ES-I3 (cell line): ENCODE measurements at regions not wholly inside any gene's neighbourhood (a gene's known extent, or its start where the extent isn't known, plus 50 kb on each side); places are given as distances from the start of the nearest gene placed in this dataset.

Source experiments
- H3K36me3 ChIP-seq: 2 replicates; pipeline ENCODE4 v1.6.1; 2013; ENCODE audit warnings: mild to moderate bottlenecking, low read length, control low read depth, moderate library complexity; ENCODE audit not compliant: insufficient read depth
- H3K4me1 ChIP-seq: 2 replicates; pipeline ENCODE4 v1.6.1; 2013; ENCODE audit warnings: mild to moderate bottlenecking, control low read depth, low read length; ENCODE audit not compliant: insufficient read depth
- H3K9ac ChIP-seq: 2 replicates; pipeline ENCODE4 v1.6.1; 2013; ENCODE audit warnings: low read depth, mild to moderate bottlenecking, low read length, moderate library complexity
- H3K9me3 ChIP-seq: 2 replicates; pipeline ENCODE4 v1.6.1; 2013; ENCODE audit warnings: mild to moderate bottlenecking, low read length, moderate library complexity; ENCODE audit not compliant: control insufficient read depth, insufficient read depth

DNA sequence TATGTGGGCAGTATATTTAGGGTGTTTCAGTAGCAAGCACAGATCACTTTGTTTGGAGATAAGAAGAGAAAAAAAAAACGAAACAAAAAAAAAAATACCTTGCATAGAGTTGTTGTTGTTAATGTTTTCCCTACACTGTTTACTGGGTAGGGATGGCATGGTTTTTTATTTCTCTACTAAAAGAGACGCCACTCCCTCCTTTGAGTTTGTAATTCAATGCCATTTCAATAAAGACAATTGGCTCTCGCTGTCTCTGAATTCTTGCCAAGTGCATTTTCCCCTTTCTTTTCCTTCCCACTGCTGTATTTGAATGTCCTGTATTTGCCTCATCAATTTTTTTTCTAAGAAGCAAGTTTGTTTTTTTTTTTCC, 213.9 kb upstream of the UBASH3B start:
- Histone ChIP-seq H3K36me3 (no peaks in the 10 kb centered on the region), H3K9me3 (no peaks in the 10 kb centered on the region), H3K4me1 (no peaks in the 10 kb centered on the region), H3K9ac (peak overlapping the region; percentile 67; the same call in 1 of the 2 replicates)

DNA sequence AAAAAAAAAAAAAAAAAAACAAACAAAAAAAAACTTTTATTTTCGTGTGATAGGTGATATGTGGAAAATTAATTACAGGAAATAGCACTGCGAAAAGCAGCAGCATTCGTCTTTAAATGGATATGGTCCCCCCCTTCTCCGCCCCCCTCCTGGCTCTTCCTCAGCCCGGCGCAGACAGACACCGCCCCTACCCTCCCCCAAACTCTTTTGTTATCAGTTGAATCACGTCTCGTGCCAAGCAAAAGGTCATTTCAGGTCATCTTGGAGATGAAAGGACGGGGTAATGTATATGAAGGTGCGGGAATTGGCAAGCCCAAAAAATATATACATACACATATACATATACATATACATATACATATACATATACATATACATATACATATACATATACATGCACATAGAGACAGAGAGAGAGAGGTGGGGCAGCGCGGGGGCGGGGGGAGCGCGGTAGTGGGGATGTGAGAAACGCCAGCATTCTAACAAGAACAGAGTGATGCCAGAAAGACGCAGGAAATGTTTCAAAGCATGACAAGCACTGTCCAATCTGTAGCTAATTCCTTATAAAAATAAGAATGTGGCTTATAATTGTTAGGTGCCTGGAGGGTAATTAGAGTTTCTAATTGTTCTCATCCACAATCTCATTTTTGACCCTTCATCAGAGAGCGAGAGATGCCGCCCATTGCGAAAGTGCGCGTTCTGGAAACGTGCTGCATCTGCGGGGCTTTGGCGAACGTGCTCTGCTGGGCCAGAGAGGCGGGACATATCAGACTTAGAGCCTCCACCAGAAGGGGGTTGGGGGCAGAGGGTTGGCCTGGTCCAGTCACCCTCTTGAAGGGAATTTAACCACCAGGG, 214.5 kb upstream of the UBASH3B start:
- Histone ChIP-seq H3K4me1 (no peaks in the 10 kb centered on the region), H3K36me3 (no peaks in the 10 kb centered on the region), H3K9me3 (no peaks in the 10 kb centered on the region), H3K9ac (peak overlapping the region; percentile 67; the same call in 1 of the 2 replicates)

- H3K9me3 ChIP-seq, result no peaks in the 10 kb centered on the region
- H3K4me1 ChIP-seq, result 0 out of 2 replicates have a peak, but pooled peaks cover 2% of the 10 kb centered on the region
- no peaks in the 10 kb centered on the region for H3K36me3 ChIP-seq
- H3K9ac ChIP-seq, result peak overlapping the region; percentile 67
These were observed 215.4 kb upstream of the UBASH3B start for GRCh38 chr11:122439866-122440810.

DNA sequence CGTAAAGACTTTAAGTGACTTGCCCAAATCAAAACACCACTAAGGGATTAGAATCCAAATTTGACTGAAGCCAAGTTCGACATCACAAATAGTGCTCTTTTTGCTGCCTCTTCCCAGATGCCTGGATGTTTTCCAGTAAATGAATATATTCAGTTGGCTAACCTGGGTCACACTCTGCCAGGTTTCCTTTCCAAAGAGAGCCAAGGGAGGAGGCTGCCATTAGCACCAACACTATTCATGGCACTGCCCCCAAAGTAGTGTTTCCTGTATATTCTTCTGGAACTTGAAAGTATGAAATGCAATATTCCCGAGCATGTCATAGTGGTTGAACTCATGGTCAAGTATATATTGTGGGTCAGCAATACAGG, 219.3 kb upstream of the UBASH3B start:
- Histone ChIP-seq H3K9me3 (no peaks in the 10 kb centered on the region), H3K9ac (no peak overlapping the region)

GRCh38 chr11:122435540-122436187, 219.9 kb upstream of the UBASH3B start:
- H3K4me1 ChIP-seq, result peaks cover 7% of the 10 kb centered on the region; the same call in 1 of the 2 replicates
- H3K36me3 ChIP-seq, result no peaks in the 10 kb centered on the region
- H3K9me3 ChIP-seq, result no peaks in the 10 kb centered on the region
- H3K9ac ChIP-seq, result no peak overlapping the region

More for the DNA sequence above, 219.3 kb upstream of the UBASH3B start:
- peaks cover 7% of the 10 kb centered on the region; the same call in 1 of the 2 replicates for H3K4me1 ChIP-seq
- H3K36me3 ChIP-seq, result no peaks in the 10 kb centered on the region

- peaks cover 7% of the 10 kb centered on the region; the same call in 1 of the 2 replicates for H3K4me1 ChIP-seq
- H3K9me3 ChIP-seq, result no peaks in the 10 kb centered on the region
- H3K9ac ChIP-seq, result no peak overlapping the region; the same call in 1 of the 2 replicates
- no peaks in the 10 kb centered on the region for H3K36me3 ChIP-seq
These were observed 220.7 kb upstream of the UBASH3B start for GRCh38 chr11:122434786-122435185.

DNA sequence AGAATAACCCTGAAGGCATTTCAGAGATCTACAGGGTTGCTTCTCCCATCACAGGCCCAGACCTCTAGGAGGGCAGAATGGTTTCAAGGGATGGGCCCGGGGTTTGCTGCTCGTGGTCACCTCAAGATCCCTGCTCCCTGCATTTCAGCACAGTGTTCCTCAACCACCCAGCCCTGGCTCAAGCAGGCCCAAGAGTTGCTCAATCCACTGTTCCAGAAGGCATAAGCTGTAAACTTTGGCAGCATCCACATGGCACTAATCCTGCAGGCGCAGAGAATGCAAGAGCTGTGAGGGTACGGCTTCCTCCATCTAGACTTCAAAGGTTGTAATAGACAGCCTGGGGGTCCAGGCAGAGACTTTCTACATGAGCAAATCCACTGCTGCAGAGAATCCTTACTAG, 225.0 kb upstream of the UBASH3B start:
- H3K9ac ChIP-seq, result no peak overlapping the region
- H3K36me3 ChIP-seq, result no peaks in the 10 kb centered on the region
- peaks cover 7% of the 10 kb centered on the region; the same call in 1 of the 2 replicates for H3K4me1 ChIP-seq
- H3K9me3 ChIP-seq, result no peaks in the 10 kb centered on the region

DNA sequence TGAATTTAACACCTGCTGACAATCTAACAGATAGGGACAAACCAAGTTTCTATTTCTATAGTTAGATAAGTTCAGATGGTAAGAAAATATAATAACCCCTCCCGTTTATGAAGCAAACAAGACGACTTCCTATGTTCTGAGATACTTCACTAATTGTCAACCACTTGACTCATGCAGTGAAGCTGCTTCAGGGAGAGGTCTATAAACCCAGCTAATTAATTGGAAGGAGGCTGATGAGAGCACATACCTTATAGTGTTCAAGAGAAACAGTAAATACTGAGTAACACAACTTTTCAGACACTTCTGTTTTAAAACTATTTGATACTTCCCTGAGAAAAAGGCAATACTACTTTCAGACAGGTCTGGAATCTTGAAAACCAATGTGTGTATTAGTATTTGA, 229.4 kb upstream of the UBASH3B start:
- Histone ChIP-seq H3K4me1 (peaks cover 6% of the 10 kb centered on the region; the same call in 1 of the 2 replicates), H3K36me3 (no peaks in the 10 kb centered on the region), H3K9me3 (no peaks in the 10 kb centered on the region; the same call in 1 of the 2 replicates), H3K9ac (no peak overlapping the region)

DNA sequence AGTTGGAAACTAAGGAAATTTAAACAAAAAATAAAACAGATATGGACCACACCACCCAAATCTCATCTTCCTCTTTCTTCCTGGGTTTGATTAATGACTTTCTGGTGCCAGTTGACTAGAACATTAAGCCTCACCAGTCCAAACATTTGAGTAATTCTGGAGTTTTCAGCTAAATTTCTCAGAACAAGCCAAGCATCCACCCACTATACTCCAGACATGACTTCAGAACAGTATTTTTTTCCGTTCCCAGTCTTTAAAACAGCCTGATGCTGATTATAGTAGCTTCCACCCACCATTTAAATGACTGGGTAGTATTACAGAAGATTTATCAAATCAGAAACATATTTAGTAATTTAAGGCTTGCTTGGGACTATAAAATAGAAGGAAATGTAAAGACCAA, 230.9 kb upstream of the UBASH3B start:
- Histone ChIP-seq H3K36me3 (no peaks in the 10 kb centered on the region; the same call in 1 of the 2 replicates), H3K9me3 (no peaks in the 10 kb centered on the region; the same call in 1 of the 2 replicates), H3K9ac (no peak overlapping the region), H3K4me1 (peaks cover 6% of the 10 kb centered on the region; the same call in 1 of the 2 replicates)

- Histone ChIP-seq H3K4me1 (peaks cover 6% of the 10 kb centered on the region; the same call in 1 of the 2 replicates), H3K9me3 (no peaks in the 10 kb centered on the region; the same call in 1 of the 2 replicates), H3K36me3 (no peaks in the 10 kb centered on the region; the same call in 1 of the 2 replicates), H3K9ac (no peak overlapping the region)
These were observed 231.6 kb upstream of the UBASH3B start for GRCh38 chr11:122423886-122424285.

- H3K4me1 ChIP-seq, result peaks cover 6% of the 10 kb centered on the region; the same call in 1 of the 2 replicates
- H3K9ac ChIP-seq, result no peak overlapping the region
These were observed 232.2 kb upstream of the UBASH3B start for GRCh38 chr11:122423273-122423672.

DNA sequence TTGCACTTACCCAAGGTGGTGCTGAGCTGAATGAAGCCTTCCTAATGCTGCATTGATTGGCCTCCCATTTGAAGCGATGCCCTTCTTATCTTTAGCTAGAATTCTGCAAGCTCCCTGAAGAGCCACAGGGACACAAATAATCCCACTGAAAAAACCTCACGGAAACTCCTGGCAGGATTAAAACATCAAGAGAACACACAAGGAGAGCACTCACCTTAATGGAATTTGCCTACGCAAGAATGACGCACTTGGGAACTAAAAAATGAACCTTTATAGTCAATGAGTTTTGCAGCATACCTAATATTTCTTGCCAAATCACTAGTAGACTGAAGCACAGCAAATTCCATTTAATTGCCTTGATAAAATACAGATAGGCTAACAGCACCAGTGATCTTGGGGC, 232.8 kb upstream of the UBASH3B start:
- Histone ChIP-seq H3K9ac (no peak overlapping the region), H3K4me1 (peaks cover 6% of the 10 kb centered on the region; the same call in 1 of the 2 replicates), H3K36me3 (no peaks in the 10 kb centered on the region; the same call in 1 of the 2 replicates), H3K9me3 (no peaks in the 10 kb centered on the region; the same call in 1 of the 2 replicates)

More at GRCh38 chr11:122423273-122423672, 232.2 kb upstream of the UBASH3B start:
- no peaks in the 10 kb centered on the region; the same call in 1 of the 2 replicates for H3K36me3 ChIP-seq
- H3K9me3 ChIP-seq, result no peaks in the 10 kb centered on the region; the same call in 1 of the 2 replicates

GRCh38 chr11:122421702-122422101, 233.8 kb upstream of the UBASH3B start:
- H3K9me3 ChIP-seq, result no peaks in the 10 kb centered on the region; the same call in 1 of the 2 replicates
- H3K9ac ChIP-seq, result no peak overlapping the region
- peaks cover 6% of the 10 kb centered on the region; the same call in 1 of the 2 replicates for H3K4me1 ChIP-seq

More at GRCh38 chr11:122421702-122422101, 233.8 kb upstream of the UBASH3B start:
- H3K36me3 ChIP-seq, result no peaks in the 10 kb centered on the region; the same call in 1 of the 2 replicates
